OCI-LY3 (cell line): ENCODE measurements at regions not wholly inside any gene's neighbourhood (a gene's known extent, or its start where the extent isn't known, plus 50 kb on each side); places are given as distances from the start of the nearest gene placed in this dataset.

Source experiments
- EZH2phosphoT487 ChIP-seq: fragments of 200-600 bp; shearing (Covaris generic); IDR thresholded peaks from 2 replicates; pipeline ENCODE4 v1.6.1; 2018; ENCODE audit warnings: antibody characterized with exemption, mixed run types, low read depth
- TF ChIP-seq, protein P1 (sequence below): fragments of 200-600, 300-600 bp; sonication (generic); IDR thresholded peaks from 2 replicates; pipeline ENCODE4 v1.5.1; 2014; ENCODE audit warnings: antibody characterized with exemption, low read length, low read depth

DNA sequence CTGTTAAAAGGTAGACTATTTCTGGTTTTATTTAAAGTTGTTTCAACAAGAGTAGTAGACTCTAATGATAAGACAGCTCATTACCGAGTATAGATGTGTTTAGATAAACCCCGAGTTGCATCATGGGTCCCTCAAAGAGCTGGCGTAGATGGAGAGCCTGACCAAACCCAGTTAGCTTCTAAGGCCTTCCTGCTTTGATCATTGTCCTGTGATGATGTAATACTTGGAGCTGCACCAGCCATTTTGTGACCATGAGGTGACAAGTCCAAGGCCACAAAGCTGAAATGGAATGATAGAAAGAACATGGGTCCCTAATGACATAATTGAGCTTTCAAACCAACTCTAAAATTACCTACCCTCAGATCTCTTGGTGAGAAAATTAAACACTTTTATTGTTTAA is 66.6 kb upstream of the TAB3 start:
- TF ChIP-seq, protein P1, sequence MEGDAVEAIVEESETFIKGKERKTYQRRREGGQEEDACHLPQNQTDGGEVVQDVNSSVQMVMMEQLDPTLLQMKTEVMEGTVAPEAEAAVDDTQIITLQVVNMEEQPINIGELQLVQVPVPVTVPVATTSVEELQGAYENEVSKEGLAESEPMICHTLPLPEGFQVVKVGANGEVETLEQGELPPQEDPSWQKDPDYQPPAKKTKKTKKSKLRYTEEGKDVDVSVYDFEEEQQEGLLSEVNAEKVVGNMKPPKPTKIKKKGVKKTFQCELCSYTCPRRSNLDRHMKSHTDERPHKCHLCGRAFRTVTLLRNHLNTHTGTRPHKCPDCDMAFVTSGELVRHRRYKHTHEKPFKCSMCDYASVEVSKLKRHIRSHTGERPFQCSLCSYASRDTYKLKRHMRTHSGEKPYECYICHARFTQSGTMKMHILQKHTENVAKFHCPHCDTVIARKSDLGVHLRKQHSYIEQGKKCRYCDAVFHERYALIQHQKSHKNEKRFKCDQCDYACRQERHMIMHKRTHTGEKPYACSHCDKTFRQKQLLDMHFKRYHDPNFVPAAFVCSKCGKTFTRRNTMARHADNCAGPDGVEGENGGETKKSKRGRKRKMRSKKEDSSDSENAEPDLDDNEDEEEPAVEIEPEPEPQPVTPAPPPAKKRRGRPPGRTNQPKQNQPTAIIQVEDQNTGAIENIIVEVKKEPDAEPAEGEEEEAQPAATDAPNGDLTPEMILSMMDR = no peak
- TF ChIP-seq EZH2phosphoT487 = no peak
